IMR-90 (cell line): ENCODE measurements at regions not wholly inside any gene's neighbourhood (a gene's known extent, or its start where the extent isn't known, plus 50 kb on each side); places are given as distances from the start of the nearest gene placed in this dataset.

Experiments
- ATAC-seq: fragments of 200-7000 bp; cut with Tn5 transposase; 2 replicates; pipeline ENCODE4 v1.9.1; 2020; ENCODE audit warnings: low read depth, mild to moderate bottlenecking, moderate library complexity
- BruUV-seq: library from RNA; stranded (reverse); fragments of 400-500 nt; replicated peaks from 2 replicates; lab custom pipeline; 2021; lab: Mats Ljungman, UMichigan
- CTCF ChIA-PET: fragments of 300-600 bp; formaldehyde crosslinking; extraction: SDS; loops from one replicate; lab custom pipeline; 2021; ENCODE audit warnings: antibody characterized with exemption; lab: Yijun Ruan, JAX
- POLR2A ChIA-PET: fragments of 300-600 bp; sonication (Branson Sonifier 250); formaldehyde crosslinking; loops from one replicate; lab custom pipeline; 2022; ENCODE audit warnings: antibody characterized with exemption; ENCODE audit not compliant: unreplicated experiment; lab: Charles Lee
- DNase-seq: peaks from one replicate; pipeline ENCODE4 v3.0.0; 2013
- H2AFZ ChIP-seq: replicated peaks from 2 replicates; pipeline ENCODE3; 2013; ENCODE audit warnings: low read length, mild to moderate bottlenecking; ENCODE audit not compliant: poor library complexity
- H2AK5ac ChIP-seq: 2 replicates; pipeline ENCODE4 v1.6.1; 2013; ENCODE audit warnings: low read depth, low read length, inconsistent platforms
- H2AK9ac ChIP-seq: replicated peaks from 2 replicates; pipeline ENCODE3; 2013; ENCODE audit warnings: mild to moderate bottlenecking, low read depth, low read length, moderate library complexity; ENCODE audit not compliant: poor library complexity
- H2BK120ac ChIP-seq: 2 replicates; pipeline ENCODE4 v1.6.1; 2013; ENCODE audit warnings: low read depth, low read length, inconsistent platforms
- H2BK15ac ChIP-seq: 3 replicates; pipeline ENCODE4 v1.6.1; 2013; ENCODE audit warnings: low read depth, low read length, inconsistent platforms
- H2BK20ac ChIP-seq: 2 replicates; pipeline ENCODE4 v1.6.1; 2013; ENCODE audit warnings: low read depth, mild to moderate bottlenecking, inconsistent platforms, low read length, moderate library complexity
- H2BK5ac ChIP-seq: 2 replicates; pipeline ENCODE4 v1.6.1; 2013; ENCODE audit warnings: mild to moderate bottlenecking, low read depth, low read length, inconsistent platforms; ENCODE audit not compliant: poor library complexity, severe bottlenecking
- H3K14ac ChIP-seq: replicated peaks from 2 replicates; pipeline ENCODE4 v1.6.1; 2013; ENCODE audit warnings: low read depth, low read length, inconsistent platforms
- H3K18ac ChIP-seq: 2 replicates; pipeline ENCODE4 v1.6.1; 2013; ENCODE audit warnings: low read depth, low read length, control low read depth
- H3K23ac ChIP-seq: 2 replicates; pipeline ENCODE4 v1.6.1; 2013; ENCODE audit warnings: low read depth, low read length, inconsistent platforms
- H3K27ac ChIP-seq: 2 replicates; pipeline ENCODE4 v1.5.1; 2013; ENCODE audit warnings: mild to moderate bottlenecking, control low read depth, low read length; ENCODE audit not compliant: insufficient read depth
- H3K27me3 ChIP-seq: 2 replicates; pipeline ENCODE4 v1.6.1; 2013; ENCODE audit warnings: low read length; ENCODE audit not compliant: control insufficient read depth, insufficient read depth
- H3K36me3 ChIP-seq: 2 replicates; pipeline ENCODE4 v1.6.1; 2013; ENCODE audit warnings: low read length, mixed read lengths; ENCODE audit not compliant: control insufficient read depth, insufficient read depth
- H3K4ac ChIP-seq: 2 replicates; pipeline ENCODE4 v1.6.1; 2013; ENCODE audit warnings: low read depth, low read length, inconsistent platforms
- H3K4me1 ChIP-seq: 2 replicates; pipeline ENCODE4 v1.6.1; 2013; ENCODE audit warnings: low read length, mixed read lengths; ENCODE audit not compliant: control insufficient read depth, insufficient read depth
- H3K4me2 ChIP-seq: 2 replicates; pipeline ENCODE4 v1.6.1; 2013; ENCODE audit warnings: low read depth, mild to moderate bottlenecking, control low read depth, low read length, moderate library complexity
- H3K4me3 ChIP-seq: 2 replicates; pipeline ENCODE4 v1.5.1; 2013; ENCODE audit warnings: low read depth, mild to moderate bottlenecking, control low read depth, low read length, moderate library complexity; ENCODE audit not compliant: insufficient read depth
- H3K56ac ChIP-seq: 2 replicates; pipeline ENCODE4 v1.6.1; 2013; ENCODE audit warnings: low read length, inconsistent platforms; ENCODE audit not compliant: insufficient read depth; ENCODE audit errors: extremely low read depth
- H3K79me1 ChIP-seq, 2 experiments: 2 replicates each; pipeline ENCODE4 v1.6.1; 2013; ENCODE audit warnings: low read length in 2 of 2, inconsistent platforms in 1 of 2, low read depth in 1 of 2
- H3K9ac ChIP-seq: 2 replicates; pipeline ENCODE4 v1.6.1; 2013; ENCODE audit warnings: low read depth, low read length, control low read depth
- H3K9me1 ChIP-seq: 2 replicates; pipeline ENCODE4 v1.6.1; 2013; ENCODE audit warnings: low read length, inconsistent platforms; ENCODE audit not compliant: insufficient read depth
- H3K9me3 ChIP-seq: 2 replicates; pipeline ENCODE4 v1.6.1; 2013; ENCODE audit warnings: low read length; ENCODE audit not compliant: control insufficient read depth, insufficient read depth
- H4K20me1 ChIP-seq: 2 replicates; pipeline ENCODE4 v1.6.1; 2013; ENCODE audit warnings: low read length, inconsistent platforms; ENCODE audit not compliant: insufficient read depth
- H4K5ac ChIP-seq: 2 replicates; pipeline ENCODE4 v1.6.1; 2013; ENCODE audit warnings: mild to moderate bottlenecking, low read depth, low read length, control low read depth
- H4K8ac ChIP-seq, 2 experiments: 2 replicates each; pipeline ENCODE4 v1.6.1; 2013; ENCODE audit warnings: low read depth in 2 of 2, low read length in 2 of 2, control low read depth in 1 of 2, inconsistent platforms in 1 of 2
- H4K91ac ChIP-seq: 2 replicates; pipeline ENCODE4 v1.6.1; 2013; ENCODE audit warnings: low read depth, low read length, inconsistent platforms; ENCODE audit not compliant: insufficient read depth
- BHLHE40 ChIP-seq: fragments of 150-350 bp; IDR thresholded peaks from 2 replicates; pipeline ENCODE4 v1.6.1; 2016; ENCODE audit warnings: mild to moderate bottlenecking, low read depth, low read length
- CEBPB ChIP-seq: IDR thresholded peaks from 2 replicates; pipeline ENCODE4 v1.6.1; 2012; ENCODE audit warnings: low read depth, low read length, improper control_type of control experiment
- CHD1 ChIP-seq: IDR thresholded peaks from 2 replicates; pipeline ENCODE4 v1.6.1; 2012; ENCODE audit warnings: low read depth, low read length, improper control_type of control experiment
- CTCF ChIP-seq: conservative IDR thresholded peaks from 2 replicates; pipeline ENCODE4 v1.5.1; 2012; ENCODE audit warnings: mild to moderate bottlenecking, low read depth, low read length, improper control_type of control experiment
- FOS ChIP-seq: fragments of 150-350 bp; IDR thresholded peaks from 2 replicates; pipeline ENCODE4 v1.6.1; 2016; ENCODE audit warnings: low read depth, low read length
- MAFK ChIP-seq: IDR thresholded peaks from 2 replicates; pipeline ENCODE4 v1.6.1; 2012; ENCODE audit warnings: low read depth, low read length, improper control_type of control experiment
- RAD21 ChIP-seq: IDR thresholded peaks from 2 replicates; pipeline ENCODE4 v1.6.1; 2012; ENCODE audit warnings: low read length, improper control_type of control experiment
- RFX5 ChIP-seq: IDR thresholded peaks from 2 replicates; pipeline ENCODE4 v1.8.0; 2012; ENCODE audit warnings: low read depth, mild to moderate bottlenecking, low read length, moderate library complexity
- whole genome bisulfite sequencing, 2 experiments: methylation state at CpG; one replicate each; pipeline versions ENCODE4 v1.1.5 to v1.1.7; 2013; ENCODE audit warnings: missing lambda C conversion rate in 2 of 2; ENCODE audit not compliant: insufficient read length in 1 of 2; ENCODE audit errors: extremely low coverage in 2 of 2; 5-methylcytosine and 5-hydroxymethylcytosine counted together
- dilution Hi-C: fragments of 300-500 bp; cut with HindIII; formaldehyde crosslinking; loops from one replicate; pipeline ENCODE4 v1.14.3; 2018; ENCODE audit warnings: low sequenced_read_pairs; ENCODE audit not compliant: unreplicated experiment
- in situ Hi-C: fragments of 300-500 bp; cut with MboI; formaldehyde crosslinking; loops from 3 replicates; pipeline ENCODE4 v1.14.3; 2019; ENCODE audit warnings: low sequenced_read_pairs, inconsistent platforms, mixed read lengths
- intact Hi-C: fragments of 100-400 bp; cut with micrococcal nuclease; formaldehyde crosslinking; loops from 2 replicates; pipeline ENCODE4 v1.10.0; 2022
- TF ChIP-seq, protein P1 (sequence below): fragments of 150-350 bp; IDR thresholded peaks from 2 replicates; pipeline ENCODE4 v1.6.1; 2017; ENCODE audit warnings: mild to moderate bottlenecking, antibody characterized with exemption, low read length, low read depth
- TF ChIP-seq, protein P2 (sequence below): fragments of 150-350 bp; IDR thresholded peaks from 2 replicates; pipeline ENCODE4 v1.6.1; 2016; ENCODE audit warnings: low read depth, mild to moderate bottlenecking, low read length, moderate library complexity, borderline replicate concordance

- WGBS, 2 experiments, result no CpG with 5 or more reads among the region's 3 CpGs
- dilution Hi-C loops, result no loop called here
Observed at GRCh38 chr2:13558368-13558767, 841.6 kb downstream of the TRIB2 start.

More at GRCh38 chr2:13558368-13558767, 841.6 kb downstream of the TRIB2 start:
- Histone ChIP-seq H4K8ac (no peak overlapping the region), H2BK120ac (no peak overlapping the region), H2AK9ac (no peak overlapping the region), H3K9me1 (no peaks in the 10 kb centered on the region), H3K79me1 (no peaks in the 10 kb centered on the region), H3K4me3 (no peak overlapping the region), H3K4ac (no peak overlapping the region), H3K4me2 (no peak overlapping the region), H2BK15ac (no peak overlapping the region), H3K4me1 (no peaks in the 10 kb centered on the region), H2BK20ac (no peak overlapping the region), H3K27me3 (no peaks in the 10 kb centered on the region), H4K91ac (no peak overlapping the region), H3K14ac (no peak overlapping the region), H4K5ac (no peak overlapping the region), H3K9ac (no peak overlapping the region), H3K18ac (no peak overlapping the region), H4K20me1 (no peaks in the 10 kb centered on the region), H3K9me3 (peaks cover 9% of the 10 kb centered on the region), H2AFZ (no peak overlapping the region), H2BK5ac (no peak overlapping the region), H3K36me3 (no peaks in the 10 kb centered on the region), H3K23ac (no peak overlapping the region), H3K56ac (no peak overlapping the region), H2AK5ac (no peak overlapping the region), H3K27ac (no peak overlapping the region)
- CTCF ChIA-PET, result no interaction called here
- TF ChIP-seq BHLHE40 (no peak), RAD21 (no peak), CHD1 (no peak), RFX5 (no peak), FOS (no peak), MAFK (no peak), CEBPB (no peak), CTCF (no peak)
- TF ChIP-seq, protein P1, sequence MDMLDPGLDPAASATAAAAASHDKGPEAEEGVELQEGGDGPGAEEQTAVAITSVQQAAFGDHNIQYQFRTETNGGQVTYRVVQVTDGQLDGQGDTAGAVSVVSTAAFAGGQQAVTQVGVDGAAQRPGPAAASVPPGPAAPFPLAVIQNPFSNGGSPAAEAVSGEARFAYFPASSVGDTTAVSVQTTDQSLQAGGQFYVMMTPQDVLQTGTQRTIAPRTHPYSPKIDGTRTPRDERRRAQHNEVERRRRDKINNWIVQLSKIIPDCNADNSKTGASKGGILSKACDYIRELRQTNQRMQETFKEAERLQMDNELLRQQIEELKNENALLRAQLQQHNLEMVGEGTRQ, result no peak
- TF ChIP-seq, protein P2, sequence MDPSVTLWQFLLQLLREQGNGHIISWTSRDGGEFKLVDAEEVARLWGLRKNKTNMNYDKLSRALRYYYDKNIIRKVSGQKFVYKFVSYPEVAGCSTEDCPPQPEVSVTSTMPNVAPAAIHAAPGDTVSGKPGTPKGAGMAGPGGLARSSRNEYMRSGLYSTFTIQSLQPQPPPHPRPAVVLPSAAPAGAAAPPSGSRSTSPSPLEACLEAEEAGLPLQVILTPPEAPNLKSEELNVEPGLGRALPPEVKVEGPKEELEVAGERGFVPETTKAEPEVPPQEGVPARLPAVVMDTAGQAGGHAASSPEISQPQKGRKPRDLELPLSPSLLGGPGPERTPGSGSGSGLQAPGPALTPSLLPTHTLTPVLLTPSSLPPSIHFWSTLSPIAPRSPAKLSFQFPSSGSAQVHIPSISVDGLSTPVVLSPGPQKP, result no peak
- DNase-seq, result peak; percentile 56
- in situ Hi-C loops (no loop called here), intact Hi-C loops (no loop called here)
- POLR2A ChIA-PET, result no interaction called here
- ATAC-seq, result no peak
- no TSS peak for BruUV-seq
